Head of caudate nucleus (tissue), 42 donors: ENCODE measurements at regions not wholly inside any gene's neighbourhood (a gene's known extent, or its start where the extent isn't known, plus 50 kb on each side); places are given as distances from the start of the nearest gene placed in this dataset.

ENCODE experiments used
- DNase-seq, 42 donors: peaks; one replicate each; pipeline versions ENCODE4 v3.0.0 to v3.0.0-alpha.2; 2020 to 2021; ENCODE audit warnings: mixed read lengths in 7 of 42
- intact Hi-C: fragments of 100-400 bp; cut with DNase I; formaldehyde crosslinking; loops from one replicate; pipeline ENCODE4 v1.15.0; 2022

DNA sequence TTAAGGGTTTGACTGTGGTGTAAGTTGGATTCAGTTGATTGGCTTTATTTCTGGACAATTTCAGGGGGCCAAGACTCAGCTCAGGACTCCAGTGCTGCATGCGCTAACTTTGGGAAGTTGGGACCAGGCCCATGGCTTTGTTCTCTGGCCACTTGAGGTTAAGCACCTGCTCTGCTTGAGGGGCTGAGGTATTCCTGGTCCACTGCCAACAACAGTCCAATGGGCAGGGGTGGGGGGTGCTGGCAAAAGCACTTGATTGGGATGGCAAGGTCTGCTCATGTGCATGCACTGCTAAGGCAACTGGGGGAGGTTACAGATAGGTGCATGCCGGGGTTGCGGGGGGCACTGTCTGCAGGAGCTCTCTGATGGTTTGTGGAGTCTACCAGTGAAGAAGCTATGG, 52.6 kb upstream of the ASB17 start:
- intact Hi-C loops = no loop called here
- no peak for DNase-seq

DNA sequence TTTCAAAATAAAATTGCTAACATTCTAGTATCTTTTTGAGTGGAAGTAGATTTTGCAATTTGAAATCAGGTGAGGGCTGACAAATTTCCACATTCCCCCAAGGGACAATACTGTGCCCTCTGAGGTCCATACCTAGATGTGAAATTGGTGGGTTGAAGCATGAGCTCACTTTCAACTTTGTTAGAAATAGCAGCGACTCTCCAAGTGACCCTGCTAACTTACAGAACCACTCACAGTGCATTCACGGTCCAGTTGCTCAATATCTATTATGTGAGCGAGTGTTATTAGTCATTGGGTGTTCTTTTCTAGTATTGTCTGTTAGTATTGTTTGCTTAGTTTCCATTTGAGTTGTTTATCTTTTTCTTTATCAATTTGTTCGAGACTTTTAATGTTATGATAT, 53.6 kb upstream of the ASB17 start:
- intact Hi-C loops = no loop called here
- DNase-seq = no peak

DNA sequence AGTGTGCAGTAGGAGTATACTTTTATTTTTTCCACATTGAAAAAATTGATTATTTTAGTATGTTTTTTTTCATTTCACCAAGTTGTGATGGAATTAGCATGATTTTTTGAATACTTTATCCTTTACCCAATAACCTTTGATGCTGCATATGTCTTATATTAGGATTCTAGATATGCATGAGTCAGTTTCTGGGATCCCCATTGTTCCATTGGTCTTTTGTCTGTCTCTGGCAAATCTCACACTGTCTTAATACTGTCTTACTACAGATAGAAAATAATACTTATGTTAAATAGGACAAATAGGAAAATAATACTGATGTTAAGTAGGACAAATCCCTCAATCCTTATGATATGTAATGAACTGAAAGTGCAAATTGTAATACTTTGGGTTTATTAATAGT, 54.3 kb upstream of the ASB17 start:
- intact Hi-C loops = no loop called here
- no peak for DNase-seq

DNA sequence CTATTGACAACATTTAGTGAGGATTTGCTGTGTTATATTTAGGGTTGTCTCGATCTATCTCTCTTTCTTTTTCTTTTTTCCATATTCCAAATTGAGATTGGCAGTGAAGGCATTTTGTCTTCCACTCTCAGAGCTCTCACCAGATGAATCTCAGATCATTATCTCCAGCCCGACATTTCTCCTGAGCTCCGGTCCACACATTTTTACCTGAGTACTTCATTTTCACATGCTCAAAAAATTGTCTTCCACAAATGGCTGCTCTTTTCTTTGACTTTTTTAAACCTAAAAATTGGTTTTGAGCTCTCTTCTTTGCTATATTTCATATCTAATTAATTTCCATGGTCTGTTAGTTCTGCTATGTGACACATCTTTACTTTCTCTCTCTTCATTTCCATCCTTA, 56.9 kb upstream of the ASB17 start:
- no peak for DNase-seq
- intact Hi-C loops = no loop called here

DNA sequence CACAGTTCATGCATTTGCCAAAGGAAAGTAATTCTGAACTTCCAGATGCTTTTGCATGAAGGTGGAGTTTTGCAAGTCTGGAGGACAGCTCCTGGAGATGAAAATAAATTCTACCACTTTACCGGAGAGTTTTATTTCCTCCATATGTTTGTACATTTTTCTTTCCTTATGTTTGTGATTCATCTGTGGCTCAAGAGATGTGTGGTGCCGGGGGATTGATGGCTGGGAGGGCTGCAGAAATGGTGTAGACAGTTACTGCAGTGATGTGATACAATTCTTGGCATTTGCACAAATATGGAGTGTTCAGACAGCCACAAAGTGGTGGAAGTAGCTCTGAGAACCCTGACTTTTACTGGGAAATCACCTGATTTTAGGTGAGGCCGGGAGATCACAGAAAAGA, 58.5 kb upstream of the ASB17 start:
- no peak for DNase-seq
- intact Hi-C loops = loop anchor here (10.0 kb wide), 1 partner anchor 164 kb away; no protein-coding TSS in a partner anchor

DNA sequence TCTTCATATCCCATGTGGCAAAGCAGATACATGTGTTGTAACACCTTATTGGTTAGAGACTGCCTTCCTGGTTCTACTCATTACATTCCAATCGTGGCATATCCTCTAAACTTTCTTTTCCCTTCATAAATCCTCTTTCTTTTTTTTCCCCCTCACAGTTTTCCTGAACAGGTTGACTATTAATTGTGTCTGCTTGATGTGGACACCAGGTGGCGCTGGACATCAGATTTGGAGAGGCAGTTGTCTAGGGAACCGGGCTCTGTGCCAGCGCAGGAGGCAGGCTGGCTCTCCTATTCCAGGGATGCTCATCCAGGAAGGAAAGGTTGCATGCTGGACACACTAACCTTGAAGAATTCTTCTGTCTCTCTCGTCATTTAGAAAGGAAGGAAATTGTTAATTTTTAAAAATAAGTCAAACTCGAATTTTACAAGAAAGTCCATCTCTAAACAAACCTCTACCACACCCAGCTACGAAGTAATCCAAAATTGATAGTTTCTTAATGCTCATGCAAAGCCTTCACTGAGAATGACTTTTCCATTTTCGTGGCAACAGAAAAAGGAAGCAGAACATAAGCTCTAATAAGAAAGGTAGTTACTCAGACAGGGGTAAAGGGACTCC, 59.4 kb upstream of the ASB17 start:
- DNase-seq = peak; percentile 84 to 98 (median 94)
- intact Hi-C loops = loop anchor here (10.0 kb wide), 1 partner anchor 163 kb away; no protein-coding TSS in a partner anchor

DNA sequence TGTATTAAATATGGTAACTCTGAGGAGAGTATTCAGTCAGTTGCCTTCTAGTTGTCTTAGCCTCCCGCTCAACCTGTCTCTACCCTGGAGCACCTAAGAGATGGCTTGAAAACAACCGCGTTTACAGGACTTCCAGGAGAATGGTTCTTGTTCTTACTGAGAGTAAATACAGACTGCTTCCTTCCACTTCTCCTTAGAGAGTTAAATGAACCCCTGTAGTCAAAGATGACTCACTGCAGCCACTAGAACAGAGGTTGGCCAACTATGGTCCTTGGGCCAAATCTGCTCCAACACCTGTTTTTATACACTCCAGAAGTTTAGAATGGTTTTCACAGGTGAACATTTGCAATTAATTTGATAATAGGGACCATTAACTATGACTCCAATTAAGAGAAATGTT, 60.1 kb upstream of the ASB17 start:
- no peak for DNase-seq
- intact Hi-C loops = loop anchor here (10.0 kb wide), 1 partner anchor 162 kb away; no protein-coding TSS in a partner anchor

DNA sequence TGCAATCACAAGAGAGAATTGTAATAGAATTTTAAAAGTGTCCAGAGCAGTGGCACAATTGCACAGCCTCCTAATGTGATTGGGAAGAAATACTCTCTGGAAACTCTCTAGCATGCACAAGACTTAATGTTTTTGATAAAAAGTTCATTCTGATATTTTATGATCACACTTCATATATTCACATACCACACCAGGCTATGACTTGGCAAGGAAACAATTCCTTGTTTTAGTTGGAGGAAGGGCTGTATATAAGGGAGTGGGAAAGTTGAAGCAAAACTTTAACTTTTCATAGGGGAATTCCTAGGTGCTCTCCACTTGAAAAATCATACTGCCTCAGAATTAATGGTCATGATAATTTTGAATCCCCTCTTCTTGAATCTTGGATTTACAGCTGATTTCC, 61.5 kb upstream of the ASB17 start:
- no peak for DNase-seq
- intact Hi-C loops = loop anchor here (10.0 kb wide), 1 partner anchor 161 kb away; no protein-coding TSS in a partner anchor

DNA sequence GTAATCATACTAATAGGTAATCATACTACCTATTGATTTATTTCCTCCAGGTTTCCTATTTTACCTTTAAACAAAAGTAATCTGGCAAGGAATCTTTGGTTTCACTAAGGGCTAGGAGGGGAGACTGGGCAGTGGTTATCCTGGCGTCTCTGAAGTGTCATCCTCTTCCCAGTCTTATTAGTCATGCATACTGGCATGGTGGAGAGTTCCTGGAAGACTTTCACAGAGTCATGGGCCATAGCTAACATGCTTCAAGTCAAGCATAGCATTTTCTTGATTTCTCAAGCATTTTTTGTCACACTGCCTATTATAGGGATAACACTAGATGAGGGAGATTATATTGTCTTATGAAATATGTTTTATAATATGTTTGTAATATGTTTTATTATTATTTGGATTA, 64.0 kb upstream of the ASB17 start:
- DNase-seq = no peak
- intact Hi-C loops = loop anchor here (10.0 kb wide), 1 partner anchor 159 kb away; no protein-coding TSS in a partner anchor

DNA sequence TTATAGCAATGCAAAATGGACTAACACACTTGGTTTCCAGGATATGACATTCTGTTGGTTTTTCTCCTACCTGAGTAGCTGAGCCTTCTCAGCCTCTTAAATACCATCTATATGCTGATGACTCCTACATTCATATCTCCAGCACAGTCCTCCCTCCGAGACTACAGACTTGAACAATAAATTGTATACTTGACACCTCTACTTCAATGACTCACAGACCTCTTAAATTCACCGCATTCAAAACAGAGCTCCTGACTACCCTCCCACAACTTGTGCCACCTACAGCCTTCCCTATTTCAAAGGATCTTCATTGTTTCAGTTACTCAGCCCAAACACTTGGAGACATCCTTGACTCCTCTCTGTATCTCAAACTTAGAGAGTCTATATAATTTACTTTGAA, 66.8 kb upstream of the ASB17 start:
- intact Hi-C loops = loop anchor here (10.0 kb wide), 1 partner anchor 156 kb away; no protein-coding TSS in a partner anchor

DNA sequence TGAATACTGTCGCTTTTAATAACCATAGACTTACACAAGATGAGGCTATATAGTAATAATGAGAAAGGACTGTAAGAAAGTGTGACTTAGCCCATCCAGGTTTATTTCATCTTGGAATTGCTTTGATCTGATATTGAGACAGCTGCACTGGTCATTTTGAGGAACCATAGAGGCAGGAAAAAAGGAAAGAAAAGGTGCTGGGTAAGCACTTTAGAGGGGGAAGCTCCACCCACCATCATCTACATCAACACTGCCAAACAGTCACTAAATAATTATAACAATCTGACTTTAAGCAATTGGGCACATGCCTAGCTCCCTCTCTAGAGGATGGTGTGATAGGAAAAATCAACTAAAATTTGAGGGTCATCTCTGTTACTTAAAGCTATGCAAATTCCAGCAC, 70.6 kb upstream of the ST6GALNAC3 start:
- DNase-seq = no peak
- intact Hi-C loops = no loop called here

More for the DNA sequence above, 66.8 kb upstream of the ASB17 start:
- peak in 3 of 42 donors; percentile 3 to 10 (median 10) for DNase-seq

DNA sequence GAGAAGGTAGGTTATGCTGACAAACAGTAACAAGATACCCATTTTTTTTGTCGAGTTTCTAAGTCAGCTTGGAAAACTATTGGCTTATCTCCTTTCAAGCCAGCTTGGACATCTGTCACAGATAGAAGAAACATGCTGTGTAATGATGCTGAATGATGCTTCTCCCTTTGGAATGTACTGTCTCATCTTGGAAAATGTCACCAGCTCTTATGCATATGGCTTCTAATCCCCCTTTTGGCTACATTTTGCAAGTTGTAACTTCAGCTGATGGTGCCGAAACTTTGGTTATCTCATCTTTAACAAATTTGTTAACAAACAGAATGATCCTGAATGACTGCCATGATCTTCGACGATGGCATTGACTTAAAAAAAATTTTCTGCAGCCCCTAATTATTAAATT, 68.8 kb upstream of the ST6GALNAC3 start:
- DNase-seq = no peak
- intact Hi-C loops = no loop called here

DNA sequence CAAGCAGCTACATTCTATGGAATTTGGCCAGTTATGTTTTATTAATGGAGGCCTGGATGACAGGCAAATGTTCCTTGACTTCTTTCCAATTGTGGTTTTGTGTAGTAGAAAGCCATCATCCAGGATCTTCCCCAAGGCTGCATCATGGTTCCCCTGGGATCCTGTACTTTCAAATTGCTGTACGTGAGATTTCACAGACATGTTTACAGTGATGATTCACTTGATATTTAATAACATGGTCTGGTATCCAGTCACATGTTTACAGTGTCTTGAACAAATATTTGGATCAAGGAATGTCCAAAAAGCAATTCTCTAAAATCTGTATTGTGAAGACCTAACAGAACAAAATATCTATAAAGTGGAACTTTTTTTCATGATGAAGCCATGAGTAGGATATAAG, 68.3 kb upstream of the ST6GALNAC3 start:
- intact Hi-C loops = no loop called here
- no peak for DNase-seq

DNA sequence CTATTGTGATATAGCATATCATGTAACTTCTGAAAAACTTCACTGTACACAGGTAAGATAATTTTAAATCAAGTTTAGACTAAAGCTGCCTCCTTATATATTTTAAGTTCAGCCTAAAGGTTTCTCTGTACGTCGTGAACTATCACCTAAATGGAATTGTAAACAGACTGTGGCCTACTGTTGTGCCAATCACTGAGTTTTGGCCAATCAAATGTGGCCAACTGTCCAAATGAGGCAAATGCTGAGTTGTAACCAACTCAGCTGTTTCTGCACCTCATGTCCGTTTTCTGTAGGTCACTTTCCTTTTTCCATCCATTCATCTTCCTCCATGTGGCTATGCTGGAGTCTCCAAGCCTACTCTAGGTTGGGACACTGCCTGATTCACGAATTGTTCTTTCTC, 63.7 kb upstream of the ST6GALNAC3 start:
- intact Hi-C loops = no loop called here
- DNase-seq = no peak

DNA sequence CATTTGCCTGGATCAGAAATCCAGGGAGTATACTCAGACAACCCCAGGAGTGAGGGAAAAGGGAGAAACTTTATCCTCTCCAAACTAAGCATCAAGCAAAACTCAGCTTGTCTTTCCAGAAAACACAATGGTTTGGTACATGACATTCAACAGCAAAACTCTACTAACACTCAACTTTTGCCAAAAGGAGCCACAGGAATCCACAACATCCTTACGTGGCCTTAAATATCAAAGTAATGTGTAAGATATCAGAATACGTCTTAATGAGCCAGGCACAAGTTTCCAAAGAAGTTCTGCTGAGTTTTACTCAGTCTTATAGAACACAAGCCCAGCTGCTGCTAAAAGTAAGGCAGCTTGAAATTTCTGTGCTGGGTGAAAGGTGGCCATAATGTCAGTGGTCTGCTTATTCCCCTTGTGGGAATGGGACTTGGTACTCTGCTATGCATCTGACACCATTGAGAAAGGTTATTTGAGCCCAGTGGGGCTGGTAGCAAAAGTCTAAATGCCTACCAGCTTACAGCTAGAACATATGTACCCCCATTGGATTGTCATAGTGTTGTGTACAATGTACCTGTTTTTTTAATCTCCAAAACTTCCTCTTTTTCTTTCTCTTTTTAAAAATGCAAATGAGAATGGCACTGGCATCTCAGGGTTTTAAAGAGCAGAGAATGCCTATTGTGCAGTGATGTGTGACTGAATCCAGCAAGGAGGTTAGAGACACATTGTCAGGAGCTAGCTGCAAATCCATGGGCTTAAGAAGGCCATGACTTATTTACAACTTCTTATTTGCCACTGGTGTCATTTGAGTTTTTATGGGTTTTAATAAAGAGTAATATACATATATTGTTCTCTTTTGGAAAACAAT, 62.0 kb upstream of the ST6GALNAC3 start:
- no peak for DNase-seq
- intact Hi-C loops = no loop called here

DNA sequence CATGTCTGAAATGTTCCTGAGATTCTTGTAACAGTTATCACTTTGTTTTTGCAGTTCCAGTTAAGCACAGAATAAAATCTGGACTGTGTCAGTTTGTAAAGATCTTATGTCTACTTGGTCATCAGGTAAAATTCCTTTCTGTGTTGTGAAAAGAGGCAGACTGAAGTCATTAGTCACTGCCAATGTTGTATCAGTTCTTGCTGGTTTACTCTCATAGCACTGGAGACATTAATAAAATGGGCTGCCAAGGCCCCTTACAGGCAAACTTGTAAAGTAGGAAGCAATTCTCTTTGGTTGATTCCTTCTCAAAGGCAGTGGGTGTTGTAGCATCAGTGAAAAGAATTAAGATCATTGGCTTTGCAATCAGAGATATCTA, 61.4 kb upstream of the ST6GALNAC3 start:
- intact Hi-C loops = no loop called here
- DNase-seq = no peak

DNA sequence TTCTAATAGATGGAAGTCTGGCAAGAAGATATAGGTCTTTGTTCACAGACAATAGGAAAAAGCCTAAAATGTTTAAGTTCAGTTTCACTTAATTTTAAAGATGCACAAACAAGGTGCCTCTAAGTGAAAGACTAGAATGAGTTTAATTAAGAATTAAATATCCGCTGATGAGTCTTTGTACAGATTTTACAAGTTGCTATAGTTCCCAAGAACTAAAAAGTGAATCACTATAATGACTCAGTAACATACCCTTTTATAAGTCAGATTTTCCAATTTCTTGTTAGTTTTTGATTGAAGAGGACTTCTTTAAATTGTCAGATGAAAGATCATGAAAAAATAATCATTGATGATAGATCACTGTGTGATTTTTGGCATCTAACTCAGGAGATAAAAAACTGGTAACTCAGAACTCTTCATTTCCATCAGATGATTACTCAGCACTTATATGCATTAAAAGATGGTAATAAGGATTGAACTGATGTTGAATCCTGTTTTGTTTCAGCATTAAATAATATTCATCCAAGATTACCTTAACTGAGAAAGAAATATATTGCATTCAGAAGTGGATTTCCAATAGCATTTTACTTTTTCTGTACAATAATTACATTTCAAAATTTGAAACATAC, 59.0 kb upstream of the ST6GALNAC3 start:
- no peak for DNase-seq
- intact Hi-C loops = no loop called here

DNA sequence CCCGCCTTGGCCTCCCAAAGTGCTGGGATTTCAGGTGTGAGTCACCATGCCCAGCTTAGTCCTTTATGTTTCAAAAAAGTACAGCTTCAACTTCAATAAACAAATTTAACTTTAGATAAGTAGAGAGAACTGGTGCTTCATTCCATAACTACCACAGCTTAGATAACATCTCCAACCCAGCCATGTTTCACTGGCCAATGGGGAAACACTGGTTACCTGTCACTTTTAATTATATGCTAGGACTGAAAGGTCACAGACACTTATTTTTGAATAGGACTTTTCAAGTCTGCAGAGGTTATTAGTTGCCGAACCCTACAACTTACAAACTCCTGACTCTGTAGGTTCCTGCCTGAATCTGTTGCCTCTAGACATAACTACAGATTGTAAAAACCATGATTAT, 56.5 kb upstream of the ST6GALNAC3 start:
- no peak for DNase-seq
- intact Hi-C loops = no loop called here

DNA sequence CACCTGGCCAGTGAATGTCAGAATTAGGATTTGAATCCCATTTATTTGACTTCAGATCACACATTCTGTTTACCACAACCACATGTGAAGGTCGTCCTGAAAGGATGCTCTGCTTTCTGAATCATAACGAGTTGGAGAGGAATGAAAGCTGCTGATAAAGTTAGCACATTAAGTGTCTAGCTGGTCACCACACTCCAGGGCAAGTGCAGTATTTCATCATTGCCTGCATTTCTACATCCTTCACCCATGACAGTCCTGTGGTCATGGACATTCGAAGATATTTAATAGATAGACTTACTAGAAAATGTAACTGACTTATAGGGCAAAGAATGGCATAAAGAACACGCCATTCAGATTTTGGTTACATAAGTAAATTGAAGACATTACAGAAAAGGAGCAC, 52.7 kb upstream of the ST6GALNAC3 start:
- DNase-seq = no peak
- intact Hi-C loops = no loop called here
